AG09319 (cell line): ENCODE measurements at regions not wholly inside any gene's neighbourhood (a gene's known extent, or its start where the extent isn't known, plus 50 kb on each side); places are given as distances from the start of the nearest gene placed in this dataset.

Source experiments
- DNase-seq: peaks from one replicate; pipeline ENCODE4 v3.0.0-alpha.2; 2010; ENCODE audit warnings: low read depth; ENCODE audit errors: extremely low read depth
- TF ChIP-seq, protein P1 (sequence below): IDR thresholded peaks from 2 replicates; pipeline ENCODE4 v1.5.1; 2011; ENCODE audit warnings: low read depth, mild to moderate bottlenecking, inconsistent platforms, low read length, moderate library complexity

DNA sequence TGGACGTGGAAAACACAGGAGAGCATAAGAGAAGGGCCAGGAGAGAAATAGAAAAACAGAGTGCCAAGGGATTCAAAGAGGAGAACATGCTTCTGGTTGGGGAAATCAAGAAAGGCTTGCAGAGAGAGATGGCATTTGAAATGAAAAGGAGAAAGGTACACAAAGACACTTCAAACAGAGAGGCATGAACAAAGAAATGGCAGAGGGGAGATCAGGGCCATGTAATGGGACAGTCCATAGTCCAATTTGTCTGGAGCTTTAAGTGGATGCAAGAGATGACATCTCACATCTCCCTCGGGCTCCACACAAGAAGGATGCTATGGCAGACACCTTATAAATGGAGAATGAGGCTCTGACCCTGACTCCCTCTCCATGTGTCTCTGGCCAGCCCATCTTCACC, 331.1 kb downstream of the MLLT3 start:
- TF ChIP-seq, protein P1, sequence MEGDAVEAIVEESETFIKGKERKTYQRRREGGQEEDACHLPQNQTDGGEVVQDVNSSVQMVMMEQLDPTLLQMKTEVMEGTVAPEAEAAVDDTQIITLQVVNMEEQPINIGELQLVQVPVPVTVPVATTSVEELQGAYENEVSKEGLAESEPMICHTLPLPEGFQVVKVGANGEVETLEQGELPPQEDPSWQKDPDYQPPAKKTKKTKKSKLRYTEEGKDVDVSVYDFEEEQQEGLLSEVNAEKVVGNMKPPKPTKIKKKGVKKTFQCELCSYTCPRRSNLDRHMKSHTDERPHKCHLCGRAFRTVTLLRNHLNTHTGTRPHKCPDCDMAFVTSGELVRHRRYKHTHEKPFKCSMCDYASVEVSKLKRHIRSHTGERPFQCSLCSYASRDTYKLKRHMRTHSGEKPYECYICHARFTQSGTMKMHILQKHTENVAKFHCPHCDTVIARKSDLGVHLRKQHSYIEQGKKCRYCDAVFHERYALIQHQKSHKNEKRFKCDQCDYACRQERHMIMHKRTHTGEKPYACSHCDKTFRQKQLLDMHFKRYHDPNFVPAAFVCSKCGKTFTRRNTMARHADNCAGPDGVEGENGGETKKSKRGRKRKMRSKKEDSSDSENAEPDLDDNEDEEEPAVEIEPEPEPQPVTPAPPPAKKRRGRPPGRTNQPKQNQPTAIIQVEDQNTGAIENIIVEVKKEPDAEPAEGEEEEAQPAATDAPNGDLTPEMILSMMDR, result no peak
- DNase-seq, result no peak

DNA sequence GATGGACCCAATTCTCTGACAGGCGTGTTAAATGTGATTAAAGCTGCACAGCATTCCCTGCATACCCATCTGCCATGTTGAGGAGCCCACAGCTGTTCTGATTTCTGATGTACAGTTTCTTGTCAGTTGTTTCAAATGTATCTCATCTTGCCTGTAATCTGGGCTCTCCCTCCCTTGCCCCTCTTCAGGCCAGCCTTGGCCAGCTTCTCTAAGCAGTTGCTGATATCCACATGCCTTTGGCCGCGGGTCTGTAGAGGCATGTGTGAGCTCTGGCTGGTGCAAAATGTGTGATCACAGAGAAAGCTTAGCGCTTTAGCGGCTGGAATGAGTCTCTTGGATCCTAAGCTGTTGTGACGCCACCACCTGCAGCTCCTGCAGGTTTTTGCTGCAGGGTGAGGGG, 332.0 kb downstream of the MLLT3 start:
- TF ChIP-seq, protein P1, result no peak
- DNase-seq, result no peak

DNA sequence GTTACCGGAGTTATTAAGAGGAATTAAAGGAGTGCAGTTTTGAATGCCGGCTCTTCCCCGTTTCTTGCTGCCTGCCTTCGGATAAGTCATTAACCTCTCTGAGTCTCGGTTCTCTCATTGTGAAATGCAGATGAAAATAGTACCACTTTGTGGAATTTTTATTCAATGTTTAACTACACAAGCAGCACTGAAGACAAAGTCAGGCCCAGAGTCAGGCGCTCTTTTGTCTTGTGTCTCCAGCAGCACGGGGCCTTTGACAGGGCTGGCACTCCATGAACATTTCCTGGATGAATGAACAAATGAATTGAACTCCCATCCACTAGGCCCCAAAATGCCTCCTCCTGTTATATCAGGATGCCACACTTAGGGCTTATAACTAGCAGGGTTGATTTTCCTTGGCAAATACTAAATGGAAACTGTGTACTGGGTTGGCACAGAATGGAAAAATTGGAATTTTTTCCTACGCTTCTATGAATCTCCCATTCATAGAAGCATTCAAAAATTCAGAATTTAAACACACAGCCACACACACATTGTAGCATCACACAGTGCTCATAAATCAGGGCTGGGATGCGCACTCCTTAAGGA, 332.8 kb downstream of the MLLT3 start:
- TF ChIP-seq, protein P1, result no peak
- DNase-seq, result no peak

DNA sequence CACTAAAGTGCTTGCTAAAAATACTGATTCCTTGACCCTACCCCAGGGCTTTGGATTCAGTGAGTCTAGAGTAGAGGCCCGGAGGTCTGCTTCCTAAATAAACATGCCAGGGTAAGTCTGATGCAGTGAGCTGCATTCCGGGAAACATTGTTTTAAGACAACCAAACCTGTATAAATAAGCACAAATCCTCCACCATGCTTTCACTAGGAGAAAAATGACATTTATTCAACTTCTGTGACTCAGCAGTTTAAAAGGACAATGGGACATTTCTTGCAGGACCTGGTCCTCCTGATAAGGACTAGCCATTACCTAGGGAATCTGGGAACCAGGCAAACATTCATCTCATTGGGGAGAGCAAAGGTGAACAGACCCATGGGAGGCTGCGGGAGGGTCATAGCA, 335.3 kb downstream of the MLLT3 start:
- DNase-seq, result no peak
- TF ChIP-seq, protein P1, result no peak

DNA sequence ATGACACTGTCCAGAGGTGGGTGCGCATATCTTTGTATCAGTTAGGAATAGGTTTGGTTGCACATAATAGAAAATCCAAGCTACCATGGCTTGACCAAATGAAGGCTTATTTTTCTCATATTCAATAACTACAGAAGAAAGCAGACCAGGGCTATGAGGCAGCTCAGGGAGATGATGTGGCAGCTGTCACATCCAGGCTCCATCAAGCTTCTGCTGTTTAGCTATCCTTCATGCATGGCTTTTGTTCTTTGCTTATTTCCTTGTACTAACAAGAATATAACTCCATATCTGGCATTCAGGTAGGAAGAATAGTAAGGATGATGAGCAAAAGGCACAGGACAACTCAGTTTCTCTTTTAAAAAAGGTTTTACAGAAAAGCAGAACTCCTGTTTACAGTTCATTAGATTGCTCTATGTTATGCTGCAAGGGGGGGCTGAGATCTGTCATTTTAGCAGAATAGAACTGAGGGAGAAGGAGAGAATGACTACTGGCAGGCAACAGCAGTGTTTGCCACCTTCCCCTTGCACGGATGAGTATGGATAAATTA, 336.1 kb downstream of the MLLT3 start:
- TF ChIP-seq, protein P1, result no peak
- DNase-seq, result no peak

DNA sequence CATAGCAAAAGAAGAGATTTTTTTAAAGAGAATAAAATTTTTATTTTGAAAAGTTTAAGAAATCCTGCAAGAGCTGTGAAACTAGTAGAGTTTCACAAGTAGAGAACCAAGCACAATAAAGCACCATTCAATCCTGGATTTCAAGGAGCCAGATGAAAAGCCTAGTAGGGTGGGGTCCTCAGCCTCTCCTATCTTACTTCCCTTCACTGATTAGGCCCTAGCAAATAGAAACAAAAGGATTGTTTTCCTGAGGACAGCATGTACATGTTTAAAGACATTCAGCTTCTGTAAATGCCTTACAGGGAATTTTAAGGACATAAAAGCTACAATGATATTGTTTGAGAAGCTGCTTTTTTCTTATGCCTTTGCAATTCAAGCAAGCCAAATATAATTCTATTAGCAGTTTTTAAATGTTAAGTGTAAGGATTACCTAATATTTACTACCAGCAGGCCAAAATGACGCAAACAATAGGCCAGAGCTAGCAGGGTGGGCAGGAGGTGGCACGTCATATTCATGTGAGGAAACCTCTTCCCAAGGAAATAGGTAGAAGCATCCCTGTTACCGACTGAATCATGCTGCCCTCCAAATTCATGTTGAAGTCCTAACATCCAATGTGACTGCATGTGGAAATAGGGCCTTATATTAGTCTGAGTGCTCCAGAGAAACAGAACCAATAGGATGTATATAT, 337.6 kb downstream of the MLLT3 start:
- TF ChIP-seq, protein P1, result no peak
- no peak for DNase-seq

DNA sequence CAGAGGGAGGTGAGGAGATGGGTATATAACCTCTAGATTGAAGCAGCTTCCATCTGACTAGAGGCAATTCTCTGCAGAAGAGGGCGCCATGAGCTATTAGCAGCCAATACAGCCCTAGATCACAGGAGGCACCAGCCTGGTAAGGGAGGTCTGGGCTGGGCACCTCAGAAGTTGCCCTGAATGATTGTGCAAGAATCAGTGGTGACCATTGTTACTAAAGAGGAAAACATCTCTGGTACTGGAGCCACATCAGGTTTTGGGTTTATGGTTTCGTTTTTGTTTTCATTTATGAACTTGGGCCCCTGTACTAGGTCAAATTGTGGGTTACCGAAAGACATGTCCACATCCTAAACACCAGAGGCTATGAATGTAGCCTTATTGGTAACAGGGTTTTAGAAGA, 342.0 kb downstream of the MLLT3 start:
- TF ChIP-seq, protein P1, result no peak
- DNase-seq, result no peak
